T-helper 17 cell (primary cell): ENCODE measurements at regions not wholly inside any gene's neighbourhood (a gene's known extent, or its start where the extent isn't known, plus 50 kb on each side); places are given as distances from the start of the nearest gene placed in this dataset.

Experiments used
- ATAC-seq: fragments of 150-1000 bp; cut with Tn5 transposase; 2 replicates; pipeline ENCODE4 v1.10.0; 2021; ENCODE audit warnings: mild to moderate bottlenecking, moderate library complexity
- DNase-seq, 3 donors: peaks; one replicate each; pipeline versions ENCODE4 v3.0.0 to v3.0.0-alpha.2; 2020 to 2021
- H3K9me3 ChIP-seq: one replicate; pipeline ENCODE4 v1.7.0; 2013; ENCODE audit warnings: low read length, mild to moderate bottlenecking; ENCODE audit not compliant: control insufficient read depth, poor library complexity, severe bottlenecking
- H3K27ac Mint-ChIP-seq: one replicate; pipeline ENCODE4 v1.8.0; 2022; ENCODE audit warnings: mild to moderate bottlenecking, moderate library complexity, mixed read lengths
- H3K27me3 Mint-ChIP-seq: one replicate; pipeline ENCODE4 v1.8.0; 2022; ENCODE audit warnings: mixed read lengths
- H3K36me3 Mint-ChIP-seq: one replicate; pipeline ENCODE4 v1.8.0; 2022; ENCODE audit warnings: low read depth, mixed read lengths
- H3K4me1 Mint-ChIP-seq: one replicate; pipeline ENCODE4 v1.8.0; 2022; ENCODE audit warnings: mild to moderate bottlenecking, mixed read lengths
- H3K4me3 Mint-ChIP-seq: one replicate; pipeline ENCODE4 v1.8.0; 2022; ENCODE audit warnings: mild to moderate bottlenecking, moderate library complexity, mixed read lengths

DNA sequence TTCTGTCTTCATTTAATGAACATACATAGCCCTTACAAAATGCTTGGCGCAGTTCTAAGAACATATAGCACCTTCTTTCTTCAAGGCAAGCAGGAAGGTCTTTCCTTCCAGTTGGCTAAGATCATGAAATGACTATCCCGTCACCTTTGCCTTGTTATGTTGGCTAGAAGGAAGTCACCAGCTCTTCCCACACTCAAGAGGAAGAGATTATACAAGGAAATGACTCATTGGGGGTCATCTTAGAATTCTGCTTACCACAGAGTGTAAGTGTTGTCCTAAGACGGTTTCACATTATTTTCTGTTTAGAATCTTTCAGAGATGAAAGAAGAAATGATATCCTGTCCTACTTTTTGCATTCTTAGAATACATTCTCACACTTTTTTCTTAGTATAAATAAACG lies 808.0 kb upstream of the LUZP2 start:
- Mint-ChIP-seq H3K27ac (no peak overlapping the region), H3K4me1 (no peaks in the 10 kb centered on the region), H3K27me3 (no peaks in the 10 kb centered on the region), H3K4me3 (no peak overlapping the region), H3K36me3 (no peaks in the 10 kb centered on the region)
- no peaks in the 10 kb centered on the region for H3K9me3 ChIP-seq
- DNase-seq: no peak
- ATAC-seq: no peak

DNA sequence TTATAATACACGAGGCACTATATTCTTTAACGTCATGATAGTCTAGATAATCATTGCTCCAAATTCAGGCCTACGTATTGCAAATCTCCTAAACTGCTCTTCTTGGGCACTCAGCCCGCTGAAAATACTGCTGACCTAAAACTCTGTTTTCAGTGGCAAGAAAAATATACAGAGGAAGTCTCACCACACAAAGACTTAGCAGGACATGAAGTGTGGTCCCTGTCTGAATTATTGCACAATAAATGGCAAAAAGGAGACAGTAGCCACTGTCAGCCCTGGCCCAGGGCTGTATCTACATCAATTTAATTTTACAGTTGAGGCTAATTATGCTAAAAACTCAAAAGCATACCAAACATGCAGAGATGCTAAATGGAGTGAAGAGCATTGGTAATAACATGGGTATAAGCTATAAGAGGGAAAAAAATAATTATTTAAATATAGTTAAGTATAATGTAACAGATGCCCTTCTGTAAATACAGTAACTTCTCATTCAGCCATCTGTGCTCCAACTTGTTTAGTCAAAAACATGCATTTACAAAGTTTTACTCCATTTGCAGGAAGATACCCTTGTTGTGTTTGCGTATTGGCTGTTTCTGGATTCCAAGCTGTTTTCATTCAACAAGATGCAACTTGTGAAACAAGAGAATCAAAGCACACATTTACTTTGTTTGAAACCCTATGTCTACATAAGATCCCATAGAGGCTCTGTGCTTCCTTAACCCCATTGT lies 800.0 kb upstream of the LUZP2 start:
- ATAC-seq (no peak), DNase-seq (no peak)
- Mint-ChIP-seq H3K4me1 (no peaks in the 10 kb centered on the region), H3K27ac (no peak overlapping the region), H3K27me3 (no peaks in the 10 kb centered on the region), H3K36me3 (no peaks in the 10 kb centered on the region), H3K4me3 (no peak overlapping the region)
- no peaks in the 10 kb centered on the region for H3K9me3 ChIP-seq

DNA sequence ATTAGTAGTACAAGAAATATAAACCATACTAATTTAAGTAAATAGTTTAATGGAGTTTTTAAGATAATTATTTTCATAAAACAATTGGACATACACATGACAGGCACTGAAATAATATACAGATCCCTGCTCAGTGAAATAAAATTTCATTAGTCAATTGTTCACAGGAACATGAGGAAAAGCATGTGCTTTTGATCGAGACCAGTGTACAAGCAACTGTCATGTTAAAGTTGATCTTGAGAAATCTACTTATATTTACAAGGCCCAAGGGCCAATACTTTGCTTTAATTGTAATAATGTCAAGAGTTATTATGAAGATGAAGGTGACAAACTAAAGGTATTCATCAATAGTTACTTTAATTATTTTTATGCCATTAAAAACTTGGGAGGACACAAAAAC lies 792.7 kb upstream of the LUZP2 start:
- Mint-ChIP-seq H3K27me3 (no peaks in the 10 kb centered on the region), H3K27ac (no peak overlapping the region), H3K4me1 (no peaks in the 10 kb centered on the region), H3K4me3 (no peak overlapping the region), H3K36me3 (no peaks in the 10 kb centered on the region)
- ATAC-seq: no peak
- H3K9me3 ChIP-seq: no peaks in the 10 kb centered on the region
- DNase-seq: no peak

DNA sequence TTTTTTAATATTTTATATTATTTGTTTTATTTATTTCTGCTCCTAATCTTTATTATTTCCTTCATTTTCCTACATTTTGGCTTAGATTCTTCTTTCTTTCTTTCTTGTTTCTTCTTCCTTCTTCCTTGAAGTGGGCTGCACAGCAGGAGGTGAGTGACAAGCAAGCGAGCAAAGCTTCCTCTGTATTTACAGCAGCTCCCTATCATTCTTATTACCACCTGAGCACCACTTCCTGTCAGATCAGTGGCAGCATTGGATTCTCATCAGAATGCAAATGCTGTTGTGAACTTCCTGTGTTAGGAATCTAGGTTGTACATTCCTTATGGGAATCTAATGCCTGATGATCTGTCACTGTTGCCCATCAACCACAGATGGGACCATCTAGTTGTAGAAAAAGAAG lies 784.9 kb upstream of the LUZP2 start:
- H3K4me1 Mint-ChIP-seq: no peaks in the 10 kb centered on the region

DNA sequence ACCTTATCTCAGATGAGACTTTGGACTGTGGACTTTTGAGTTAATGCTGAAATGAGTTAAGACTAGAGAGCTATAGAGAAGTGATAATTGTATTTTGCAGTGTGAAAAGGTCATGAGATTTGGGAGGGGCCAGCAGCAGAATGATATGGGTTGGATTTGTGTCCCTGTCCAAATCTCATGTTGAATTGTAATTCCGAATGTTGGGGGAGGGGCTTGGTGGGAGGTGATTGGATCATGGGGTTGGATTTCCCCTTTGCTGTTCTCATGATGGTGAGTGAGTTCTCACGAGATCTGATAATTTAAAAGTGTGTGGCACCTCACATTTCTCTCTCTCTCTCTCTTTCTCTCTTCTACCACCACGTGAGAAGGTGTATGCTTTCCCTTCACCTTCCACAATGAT lies 777.8 kb upstream of the LUZP2 start:
- H3K27me3 Mint-ChIP-seq: no peaks in the 10 kb centered on the region
- no peaks in the 10 kb centered on the region for H3K36me3 Mint-ChIP-seq
- no peak overlapping the region for H3K4me3 Mint-ChIP-seq
- H3K27ac Mint-ChIP-seq: no peak overlapping the region
- H3K9me3 ChIP-seq: no peaks in the 10 kb centered on the region
- DNase-seq: no peak
- no peaks in the 10 kb centered on the region for H3K4me1 Mint-ChIP-seq
- ATAC-seq: no peak

More for the DNA sequence above, 784.9 kb upstream of the LUZP2 start:
- ATAC-seq: no peak
- Mint-ChIP-seq H3K27me3 (no peaks in the 10 kb centered on the region), H3K4me3 (no peak overlapping the region), H3K36me3 (no peaks in the 10 kb centered on the region), H3K27ac (no peak overlapping the region)
- DNase-seq: no peak
- H3K9me3 ChIP-seq: no peaks in the 10 kb centered on the region

DNA sequence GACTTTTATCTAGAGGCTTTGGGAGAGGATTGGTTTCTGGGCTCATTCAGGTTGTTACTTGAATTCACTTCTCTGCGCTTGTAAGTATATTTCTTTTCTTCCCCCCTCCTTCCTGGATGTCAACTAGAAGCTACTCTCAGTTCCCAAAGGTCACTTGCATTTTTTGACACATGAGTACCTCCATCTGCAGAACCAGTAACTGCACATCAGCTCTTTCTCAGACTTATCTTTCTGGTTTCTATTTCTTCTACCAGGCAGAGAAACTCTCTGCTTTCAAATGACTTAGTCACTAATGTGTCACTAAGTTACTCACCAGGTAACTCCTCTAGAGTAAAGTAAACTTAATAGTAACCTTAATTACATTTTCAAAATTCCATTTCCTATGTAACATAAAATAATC lies 773.0 kb upstream of the LUZP2 start:
- no peak overlapping the region for H3K4me3 Mint-ChIP-seq
- H3K9me3 ChIP-seq: no peaks in the 10 kb centered on the region
- DNase-seq (no peak), ATAC-seq (no peak)
- H3K36me3 Mint-ChIP-seq: no peaks in the 10 kb centered on the region
- no peaks in the 10 kb centered on the region for H3K27me3 Mint-ChIP-seq
- H3K27ac Mint-ChIP-seq: no peak overlapping the region
- no peaks in the 10 kb centered on the region for H3K4me1 Mint-ChIP-seq

DNA sequence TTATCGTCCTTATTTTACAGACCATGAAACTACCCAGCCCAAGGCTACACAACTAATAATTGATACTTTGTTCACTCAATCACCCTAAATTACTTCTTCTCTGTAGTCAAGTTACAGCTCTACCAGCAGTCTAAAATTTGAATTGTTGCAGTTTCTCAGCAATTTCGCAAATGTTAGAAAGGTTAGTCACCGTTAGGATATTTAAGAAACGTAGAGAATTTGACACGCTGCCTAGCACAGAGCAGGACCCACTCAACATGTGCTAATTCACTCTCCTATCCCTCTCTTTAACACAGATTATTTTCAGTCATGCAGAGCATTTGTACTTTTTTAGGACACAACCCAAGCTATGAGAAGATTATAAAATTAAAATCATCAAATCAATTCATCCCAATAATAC lies 771.1 kb upstream of the LUZP2 start:
- DNase-seq: no peak
- Mint-ChIP-seq H3K4me1 (no peaks in the 10 kb centered on the region), H3K4me3 (no peak overlapping the region), H3K36me3 (no peaks in the 10 kb centered on the region), H3K27me3 (no peaks in the 10 kb centered on the region), H3K27ac (no peak overlapping the region)
- ATAC-seq: no peak
- H3K9me3 ChIP-seq: no peaks in the 10 kb centered on the region

DNA sequence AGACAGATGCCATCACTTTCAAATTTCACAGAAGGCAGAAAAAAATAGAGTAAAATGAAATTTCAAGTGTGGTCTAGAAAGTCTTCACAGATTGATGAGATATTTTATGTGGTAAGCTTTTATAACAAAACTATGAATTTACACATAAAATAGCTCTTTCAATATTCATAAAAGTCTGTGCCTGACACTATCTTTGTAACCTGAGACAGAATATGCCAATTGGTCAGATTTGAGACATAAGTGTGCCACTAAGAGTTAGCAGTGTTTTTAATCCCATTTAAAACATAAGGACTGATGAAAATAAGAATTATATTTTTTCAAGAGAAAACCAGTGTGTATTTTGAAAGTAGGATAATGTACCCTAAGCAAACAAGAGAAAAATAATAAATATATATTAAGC lies 769.5 kb upstream of the LUZP2 start:
- ATAC-seq (no peak), DNase-seq (no peak)
- Mint-ChIP-seq H3K4me3 (no peak overlapping the region), H3K36me3 (no peaks in the 10 kb centered on the region), H3K27me3 (no peaks in the 10 kb centered on the region), H3K27ac (no peak overlapping the region), H3K4me1 (no peaks in the 10 kb centered on the region)
- H3K9me3 ChIP-seq: no peaks in the 10 kb centered on the region

DNA sequence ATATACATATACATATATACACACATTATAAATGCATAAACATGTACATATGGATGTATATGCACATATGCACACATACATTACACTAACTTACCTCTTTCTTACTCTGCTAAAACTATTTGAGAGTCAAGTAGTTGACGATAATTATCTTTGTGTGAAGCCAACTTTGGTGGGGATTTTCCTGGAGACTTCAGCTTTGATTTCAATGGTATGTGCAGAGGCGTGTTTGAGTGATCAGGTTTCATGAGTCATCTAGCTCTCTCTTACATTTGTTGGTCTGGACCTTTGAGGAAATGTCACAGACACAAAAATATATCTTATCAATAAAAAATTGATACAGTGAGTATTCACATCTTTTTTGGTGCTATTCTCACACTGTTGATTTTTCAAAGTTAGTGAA lies 769.1 kb upstream of the LUZP2 start:
- Mint-ChIP-seq H3K36me3 (no peaks in the 10 kb centered on the region), H3K4me1 (no peaks in the 10 kb centered on the region), H3K27ac (no peak overlapping the region), H3K4me3 (no peak overlapping the region), H3K27me3 (no peaks in the 10 kb centered on the region)
- DNase-seq (no peak), ATAC-seq (no peak)
- H3K9me3 ChIP-seq: no peaks in the 10 kb centered on the region

DNA sequence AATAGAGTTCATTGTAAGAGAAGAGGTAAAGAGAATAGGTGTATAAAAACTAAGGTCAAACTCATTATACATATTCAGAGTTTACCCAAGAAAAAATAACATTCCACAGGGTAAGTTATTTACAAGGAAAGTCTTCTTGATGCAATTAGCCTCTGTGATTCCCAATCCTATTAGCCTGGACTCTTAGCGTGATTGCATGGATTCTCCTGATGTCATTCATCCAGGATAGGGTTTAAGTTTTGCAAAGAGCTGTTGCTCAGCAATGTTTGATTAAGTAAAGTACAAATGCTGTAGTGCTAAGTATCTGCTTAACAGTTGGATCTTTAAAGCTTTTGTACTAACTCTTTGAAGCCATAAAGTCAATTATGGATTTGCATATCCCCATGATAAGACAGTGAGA lies 767.8 kb upstream of the LUZP2 start:
- no peak for ATAC-seq
- no peaks in the 10 kb centered on the region for H3K4me1 Mint-ChIP-seq
- H3K9me3 ChIP-seq: no peaks in the 10 kb centered on the region
- H3K27me3 Mint-ChIP-seq: no peaks in the 10 kb centered on the region
- DNase-seq: no peak
- H3K27ac Mint-ChIP-seq: no peak overlapping the region
- H3K36me3 Mint-ChIP-seq: no peaks in the 10 kb centered on the region
- H3K4me3 Mint-ChIP-seq: no peak overlapping the region

DNA sequence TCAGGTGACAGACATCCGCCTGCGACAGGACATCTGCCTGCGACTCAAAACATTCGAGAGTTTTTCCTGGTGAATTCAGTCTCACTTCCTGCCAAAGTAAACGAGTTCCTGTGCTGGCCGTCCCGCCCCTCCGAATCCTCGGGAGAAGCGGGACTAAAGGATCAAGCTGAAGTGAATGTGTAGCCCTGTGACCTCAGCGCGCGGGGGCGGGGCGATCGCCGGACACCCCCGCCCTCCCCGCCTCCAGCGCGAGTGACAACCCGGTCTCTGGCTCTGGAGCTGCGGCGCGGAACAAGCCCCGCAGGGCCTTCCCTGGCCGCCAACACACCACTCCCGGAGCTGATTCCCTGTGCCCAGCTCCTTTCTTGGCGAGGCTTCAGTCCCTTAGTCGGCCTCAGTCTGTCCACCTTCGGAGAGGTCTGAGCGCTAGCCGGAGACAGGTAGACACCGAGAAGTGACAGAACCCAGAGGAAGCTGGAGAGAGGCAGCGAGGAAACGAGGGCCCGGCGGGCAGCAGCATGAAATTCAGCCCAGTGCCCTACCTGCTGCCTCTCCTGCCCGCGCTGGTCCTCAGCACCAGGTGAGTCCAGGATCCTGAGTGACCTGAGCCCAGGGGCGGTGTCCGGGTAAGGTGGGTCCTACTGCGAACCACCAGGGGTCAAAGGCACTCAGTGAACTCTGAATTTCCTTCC lies 766.4 kb upstream of the LUZP2 start:
- ATAC-seq (no peak), DNase-seq (no peak)
- Mint-ChIP-seq H3K36me3 (no peaks in the 10 kb centered on the region), H3K27ac (no peak overlapping the region), H3K4me3 (no peak overlapping the region), H3K4me1 (no peaks in the 10 kb centered on the region), H3K27me3 (no peaks in the 10 kb centered on the region)
- no peaks in the 10 kb centered on the region for H3K9me3 ChIP-seq

DNA sequence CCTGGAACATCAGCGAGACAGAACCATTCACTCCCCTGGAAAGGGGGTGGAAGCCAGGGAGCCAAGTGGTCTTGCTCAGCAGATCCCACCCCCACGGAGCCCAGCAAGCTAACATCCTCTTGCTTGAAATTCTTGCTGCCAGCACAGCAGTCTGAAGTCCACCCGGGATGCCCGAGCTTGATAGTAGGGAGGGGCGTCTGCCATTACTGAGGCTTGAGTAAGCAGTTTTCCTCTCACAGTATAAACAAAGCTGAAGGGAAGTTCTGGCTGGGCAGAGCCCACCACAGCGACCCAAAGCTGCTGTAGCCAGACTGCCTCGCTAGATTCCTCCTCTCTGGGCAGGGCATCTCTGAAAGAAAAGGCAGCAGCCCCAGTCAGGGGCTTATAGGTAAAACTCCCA lies 764.8 kb upstream of the LUZP2 start:
- H3K4me3 Mint-ChIP-seq: no peak overlapping the region
- H3K27ac Mint-ChIP-seq: no peak overlapping the region
- DNase-seq: no peak
- no peak for ATAC-seq
- H3K27me3 Mint-ChIP-seq: no peaks in the 10 kb centered on the region
- no peaks in the 10 kb centered on the region for H3K4me1 Mint-ChIP-seq
- no peaks in the 10 kb centered on the region for H3K9me3 ChIP-seq
- no peaks in the 10 kb centered on the region for H3K36me3 Mint-ChIP-seq

DNA sequence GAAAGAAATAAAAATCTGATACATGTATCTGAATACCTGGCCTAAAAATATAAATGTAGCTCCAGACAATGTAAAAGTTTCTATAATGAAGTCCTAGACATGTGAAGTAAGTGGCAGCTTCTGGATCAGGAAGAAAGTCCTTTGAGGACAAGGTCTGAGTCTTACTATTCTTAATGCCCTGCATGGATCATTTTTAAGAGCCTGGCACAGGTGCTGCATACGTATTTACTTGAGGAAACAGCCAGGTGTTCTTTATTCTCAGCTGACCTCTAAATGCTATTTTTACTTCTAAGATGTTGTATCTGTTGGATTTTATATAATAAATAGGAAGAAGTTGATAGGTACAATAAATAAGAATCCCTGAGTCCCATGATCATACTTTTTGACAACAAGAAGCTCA lies 750.0 kb upstream of the LUZP2 start:
- ATAC-seq: no peak
- no peaks in the 10 kb centered on the region for H3K27me3 Mint-ChIP-seq

DNA sequence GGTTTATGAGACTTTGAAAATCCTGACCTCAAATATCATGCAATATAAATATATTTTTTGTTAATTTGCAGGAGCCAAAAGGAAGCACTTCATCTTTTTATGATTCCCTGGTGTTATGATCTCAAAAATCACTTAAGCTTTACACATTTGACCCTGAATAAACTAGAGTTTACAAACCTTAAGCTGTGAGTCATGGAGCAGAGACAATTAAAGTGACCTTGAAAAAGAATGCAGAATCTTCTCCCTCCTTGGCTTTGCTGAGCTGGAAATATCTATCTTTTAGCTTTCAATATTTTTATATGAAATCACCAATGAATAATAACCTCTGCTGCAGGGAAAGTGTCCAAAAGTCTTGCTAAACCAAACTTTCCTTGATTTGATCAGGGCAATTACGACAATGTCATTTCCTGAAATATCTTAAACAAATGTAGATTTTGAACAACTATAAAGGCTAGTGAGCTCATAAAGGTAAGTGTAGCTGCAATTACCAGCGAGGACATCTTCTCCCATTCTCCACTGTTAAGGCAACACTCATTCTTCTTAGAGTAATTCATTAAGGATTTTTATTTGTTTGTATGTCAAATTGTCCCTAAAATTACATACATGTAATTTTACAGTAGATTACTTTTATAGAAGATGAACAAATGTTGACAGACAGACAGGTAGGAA lies 747.0 kb upstream of the LUZP2 start:
- Mint-ChIP-seq H3K4me3 (no peak overlapping the region), H3K27ac (no peak overlapping the region), H3K4me1 (no peaks in the 10 kb centered on the region), H3K36me3 (no peaks in the 10 kb centered on the region), H3K27me3 (no peaks in the 10 kb centered on the region)
- DNase-seq (no peak), ATAC-seq (no peak)
- no peaks in the 10 kb centered on the region for H3K9me3 ChIP-seq

More for the DNA sequence above, 750.0 kb upstream of the LUZP2 start:
- no peak for DNase-seq
- H3K4me3 Mint-ChIP-seq: no peak overlapping the region
- no peaks in the 10 kb centered on the region for H3K9me3 ChIP-seq
- no peaks in the 10 kb centered on the region for H3K4me1 Mint-ChIP-seq
- H3K36me3 Mint-ChIP-seq: no peaks in the 10 kb centered on the region
- no peak overlapping the region for H3K27ac Mint-ChIP-seq
